ENCODE measurements at regions not wholly inside any gene's neighbourhood (a gene's known extent, or its start where the extent isn't known, plus 50 kb on each side); places are given as distances from the start of the nearest gene placed in this dataset.

GRCh38 chr6:30806581-30807183 is 62.3 kb upstream of the IER3 start:
- DNase-seq = no peak

GRCh38 chr6:30804333-30804732 is 60.0 kb upstream of the IER3 start:
- no peak for DNase-seq

GRCh38 chr6:30802731-30803130 is 58.4 kb upstream of the IER3 start:
- DNase-seq = no peak

GRCh38 chr6:30801950-30802349 is 57.6 kb upstream of the IER3 start:
- DNase-seq = no peak

- DNase-seq = no peak
These were observed 56.5 kb upstream of the IER3 start for GRCh38 chr6:30800871-30801270.

GRCh38 chr6:30799210-30799609 is 54.9 kb upstream of the IER3 start:
- DNase-seq = no peak

GRCh38 chr6:30798494-30798893 is 54.1 kb upstream of the IER3 start:
- DNase-seq = no peak

GRCh38 chr6:30795549-30796293 is 51.4 kb upstream of the IER3 start:
- DNase-seq = no peak

Data from CD4-positive, alpha-beta T cell treated with Interleukin-21 for 1 hour (primary cell).